M059J (cell line): ENCODE measurements at regions not wholly inside any gene's neighbourhood (a gene's known extent, or its start where the extent isn't known, plus 50 kb on each side); places are given as distances from the start of the nearest gene placed in this dataset.
A peak's percentile ranks its signal among the peaks of the same experiment; 100 is the strongest.

Experiments
- DNase-seq: peaks from one replicate; pipeline ENCODE4 v3.0.0-alpha.2; 2012; ENCODE audit warnings: low read depth

DNA sequence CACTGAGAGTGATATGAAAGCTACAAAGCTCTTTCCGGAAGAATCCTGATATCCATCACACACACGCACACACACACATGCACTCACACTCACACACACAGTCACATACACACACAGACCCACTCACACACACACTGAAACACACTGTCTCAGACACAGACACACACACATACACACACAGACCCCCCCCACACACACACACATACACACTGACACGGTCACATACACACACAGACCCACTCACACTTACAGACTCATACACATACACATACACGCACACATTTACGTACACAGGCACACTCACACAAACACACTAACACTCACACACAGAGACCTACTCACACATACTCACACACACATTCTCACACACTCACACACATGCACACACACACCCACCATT is 58.6 kb downstream of the LIG4 start:
- no peak for DNase-seq

- peak; percentile 18 for DNase-seq
Observed at GRCh38 chr13:108155185-108156106, 59.9 kb downstream of the LIG4 start.

DNA sequence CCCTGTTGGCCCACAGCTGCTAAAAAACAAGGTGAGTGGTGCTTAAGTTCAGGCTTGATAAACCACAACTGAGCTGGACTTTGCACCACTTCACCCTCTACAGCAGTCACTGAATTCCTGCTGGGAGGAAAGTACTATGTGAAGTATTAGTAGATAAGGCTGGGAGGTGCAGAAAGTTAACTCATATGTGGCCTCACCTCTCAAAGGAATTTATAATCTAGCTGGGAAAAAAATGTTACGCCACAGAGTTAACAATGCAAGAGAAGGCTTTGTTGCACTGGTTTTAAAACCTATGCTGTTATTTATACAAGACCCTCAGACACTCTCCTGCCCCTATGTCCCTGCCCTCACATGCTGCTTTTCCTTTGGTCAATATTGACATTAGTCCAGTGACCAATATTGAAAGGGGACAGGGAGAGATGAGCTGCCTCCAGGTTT is 60.9 kb downstream of the LIG4 start:
- DNase-seq = no peak

GRCh38 chr13:108146642-108147041 is 68.7 kb downstream of the LIG4 start:
- DNase-seq = no peak

GRCh38 chr13:108142702-108143436 is 72.5 kb downstream of the LIG4 start:
- DNase-seq = no peak

DNA sequence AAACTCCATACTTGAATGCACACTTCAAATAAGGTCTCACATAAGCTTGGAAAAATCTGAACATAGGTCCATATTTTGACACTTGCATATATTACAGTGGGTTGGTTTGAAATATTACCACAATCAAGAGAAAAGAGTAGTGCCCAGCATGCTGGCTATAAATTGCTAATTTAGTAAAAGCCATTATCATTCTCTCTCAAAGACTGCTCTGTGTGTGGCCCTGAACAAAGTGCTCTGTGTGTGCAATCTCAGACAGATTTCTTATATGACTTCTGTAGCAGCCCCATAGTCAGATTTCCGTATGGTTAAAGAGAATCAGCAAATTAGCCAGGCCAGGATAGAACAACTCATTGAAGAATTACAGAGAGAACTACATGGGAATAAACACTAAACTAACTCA is 78.2 kb downstream of the LIG4 start:
- no peak for DNase-seq

DNA sequence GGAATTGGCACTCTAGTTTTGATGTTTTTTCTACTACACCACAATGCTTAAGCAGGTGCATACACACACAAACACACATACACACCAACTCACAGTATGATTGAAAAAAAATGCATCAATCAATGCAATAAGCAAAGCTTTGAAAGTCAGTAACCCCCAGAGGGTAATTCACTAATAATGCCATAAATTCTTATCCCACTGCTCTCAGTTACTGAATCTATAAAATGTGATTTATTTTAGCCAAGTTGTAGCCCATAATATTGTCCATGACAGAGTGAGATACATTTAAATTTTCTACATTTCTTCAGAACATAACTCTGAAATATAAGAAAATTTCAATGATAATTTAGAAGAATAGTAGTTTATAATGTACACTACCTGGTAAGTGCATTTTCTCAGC is 87.9 kb downstream of the LIG4 start:
- DNase-seq = no peak

DNA sequence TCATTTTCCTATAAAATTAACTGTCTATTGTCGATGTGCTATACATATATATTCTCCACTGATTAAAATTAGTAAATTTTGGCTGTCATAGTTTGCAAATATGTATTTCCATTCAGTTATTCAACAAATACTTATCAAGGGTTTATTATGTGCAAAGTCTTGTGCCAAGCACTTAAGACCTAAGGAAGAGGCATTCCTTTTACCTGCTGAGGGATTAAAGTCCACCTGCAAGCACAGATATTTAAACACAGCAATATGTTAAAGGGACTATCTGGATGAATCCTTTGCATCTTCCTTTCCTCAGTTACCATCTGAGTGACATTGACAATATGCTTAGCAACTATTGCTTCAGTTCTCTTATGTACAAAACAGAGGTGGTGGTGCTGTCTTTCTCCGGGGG is 89.3 kb downstream of the LIG4 start:
- no peak for DNase-seq

GRCh38 chr13:108121406-108121805 is 93.9 kb downstream of the LIG4 start:
- no peak for DNase-seq

DNA sequence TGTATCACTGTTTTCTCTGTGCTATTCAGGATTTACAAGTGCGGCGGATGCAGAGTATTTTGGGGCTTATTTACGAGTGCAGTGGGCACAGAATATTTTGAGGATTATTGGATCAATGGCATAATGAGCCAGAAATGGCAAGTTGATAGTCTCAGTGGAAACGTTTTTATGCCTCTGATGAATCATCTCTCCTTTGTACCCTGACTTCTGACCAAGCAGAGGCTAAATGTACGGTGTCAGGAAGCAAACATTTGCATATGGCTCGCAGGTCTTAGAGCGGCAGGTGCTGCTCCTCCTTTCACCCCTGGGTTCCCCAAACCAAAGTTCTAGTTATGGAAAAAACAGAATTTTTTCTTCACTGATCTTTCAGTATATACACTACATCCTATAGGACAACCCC is 94.5 kb downstream of the LIG4 start:
- DNase-seq = no peak

GRCh38 chr13:108120302-108120701 is 95.0 kb downstream of the LIG4 start:
- no peak for DNase-seq

- DNase-seq = no peak
Observed at GRCh38 chr13:108115738-108116137, 99.6 kb downstream of the LIG4 start.

- DNase-seq = no peak
Observed at GRCh38 chr13:108113407-108113806, 101.9 kb downstream of the LIG4 start.

DNA sequence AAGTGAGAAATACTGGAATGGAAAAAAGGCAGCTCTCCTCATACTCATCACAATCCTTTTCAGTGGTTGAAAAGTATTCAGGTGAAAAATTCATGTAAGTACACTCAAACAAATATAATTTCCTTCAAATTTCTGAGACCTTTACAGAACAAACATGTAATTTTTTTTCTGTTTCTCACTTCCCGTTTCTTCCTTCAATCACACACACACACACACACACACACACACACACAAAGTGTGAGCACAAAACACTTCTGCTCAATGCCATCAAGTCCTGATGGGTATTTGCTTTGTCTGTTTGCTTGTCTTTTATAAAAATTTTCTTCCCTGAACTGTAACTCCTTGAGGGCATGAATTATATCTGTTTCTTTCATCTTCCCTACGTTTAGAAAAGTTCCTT is 110.6 kb downstream of the LIG4 start:
- no peak for DNase-seq

- DNase-seq = no peak
Observed at GRCh38 chr13:108102771-108103170, 112.6 kb downstream of the LIG4 start.

DNA sequence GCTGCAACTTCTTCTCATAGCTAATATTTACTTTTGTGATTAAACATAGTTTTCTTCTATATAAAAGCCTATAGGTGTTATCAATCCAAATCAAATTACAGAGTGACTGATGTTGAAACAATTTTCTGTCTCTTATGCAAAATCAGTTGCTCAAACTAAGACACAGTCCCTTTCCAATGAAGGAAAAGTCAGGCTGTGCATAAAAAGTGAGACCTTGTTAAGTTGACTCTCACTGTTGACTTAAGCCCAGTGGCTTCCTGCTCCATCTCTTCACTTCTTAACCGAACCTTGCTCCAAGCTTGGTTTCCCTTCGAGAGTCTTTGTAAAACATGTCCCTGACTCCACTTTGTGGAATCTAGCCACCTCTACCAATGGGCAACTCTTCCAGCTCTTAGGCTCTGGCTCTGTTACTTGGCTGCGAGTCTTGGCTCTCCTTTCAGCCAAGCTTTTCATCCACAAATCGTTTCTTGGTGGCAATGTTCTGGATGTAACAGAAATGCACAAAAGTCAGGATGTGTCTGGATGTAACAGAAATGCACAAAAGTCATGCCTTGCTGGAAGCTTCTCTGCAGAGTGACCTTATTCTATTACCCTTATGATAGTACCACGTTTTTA is 118.9 kb downstream of the LIG4 start:
- no peak for DNase-seq

DNA sequence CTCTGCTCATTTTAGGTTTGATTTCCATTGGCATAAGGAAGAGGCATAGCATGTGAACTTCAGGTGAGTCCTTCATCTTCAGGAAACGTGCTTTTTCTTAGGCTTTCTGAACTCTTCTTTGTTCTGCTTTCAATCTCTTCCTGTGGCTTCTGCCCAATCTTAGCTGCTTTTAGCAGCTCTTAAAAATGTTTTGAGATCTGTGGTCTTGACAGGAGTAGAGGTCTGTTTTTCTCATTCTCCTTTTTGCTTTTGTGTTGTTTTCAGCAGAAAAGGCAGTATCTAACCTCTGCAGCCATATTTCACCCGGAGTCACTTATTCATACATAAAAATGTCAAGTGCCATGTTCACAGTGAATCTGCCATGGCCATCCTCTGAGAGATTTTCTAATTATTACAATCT is 120.3 kb downstream of the LIG4 start:
- no peak for DNase-seq

GRCh38 chr13:108093616-108094015 is 121.7 kb downstream of the LIG4 start:
- DNase-seq = no peak

DNA sequence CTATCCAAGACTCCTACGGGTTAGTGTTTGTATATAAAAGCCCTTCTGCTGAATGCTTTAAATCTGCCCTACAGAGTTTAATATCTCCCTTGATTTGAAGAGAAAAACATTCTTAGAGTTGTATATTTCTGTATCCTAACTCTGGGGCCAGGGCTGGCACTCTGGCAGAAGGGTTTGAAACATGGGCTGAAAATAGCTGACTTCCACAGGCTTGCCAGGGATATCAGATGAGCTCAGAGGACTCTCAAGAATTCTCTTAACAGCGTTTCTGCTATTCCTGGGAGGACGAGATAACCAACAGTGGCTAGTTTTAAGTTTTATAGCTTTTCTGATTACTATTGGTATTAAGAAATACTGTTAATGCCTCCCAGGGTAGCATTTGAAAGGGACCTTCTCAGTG is 127.5 kb downstream of the LIG4 start:
- no peak for DNase-seq

- no peak for DNase-seq
Observed at GRCh38 chr13:108086678-108087077, 128.7 kb downstream of the LIG4 start.

DNA sequence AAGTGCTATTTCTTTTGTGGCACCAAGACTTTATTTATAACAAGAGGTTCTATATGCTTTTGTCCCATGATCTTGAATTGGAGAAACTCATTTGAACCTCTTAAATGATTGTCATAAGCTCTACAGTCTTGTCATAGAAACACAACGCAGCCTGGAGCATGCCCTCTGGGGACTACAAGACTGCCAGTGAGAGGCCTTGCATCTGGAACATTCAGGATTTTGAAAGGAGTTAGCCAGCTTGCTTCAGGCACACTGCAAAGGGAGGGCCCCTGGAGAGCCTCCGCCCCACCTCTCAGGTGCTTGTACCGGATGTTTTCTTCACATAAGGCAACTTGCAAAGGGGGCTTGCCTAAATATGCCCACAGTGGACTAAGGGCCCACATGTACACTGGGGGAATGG is 130.5 kb downstream of the LIG4 start:
- no peak for DNase-seq

- DNase-seq = peak; percentile 1
Observed at GRCh38 chr13:108083056-108083455, 132.3 kb downstream of the LIG4 start.

GRCh38 chr13:108082481-108082880 is 132.9 kb downstream of the LIG4 start:
- no peak for DNase-seq
